ENCODE measurements at regions not wholly inside any gene's neighbourhood (a gene's known extent, or its start where the extent isn't known, plus 50 kb on each side); places are given as distances from the start of the nearest gene placed in this dataset.
A peak's percentile ranks its signal among the peaks of the same experiment; 100 is the strongest.

- TF ChIP-seq CREB5 (CRISPR knock-in tag; IDR thresholded peaks at IDR 0.05; ENCODE audit: low read depth) = no peak
These were observed 525.4 kb downstream of the CCDC85A start for GRCh38 chr2:56709181-56709580.

GRCh38 chr2:56713161-56713676, 529.4 kb downstream of the CCDC85A start:
- ATAC-seq = peak; percentile 89
- TF ChIP-seq POU6F1 (CRISPR knock-in tag; IDR thresholded peaks at IDR 0.05; ENCODE audit: borderline replicate concordance, low read depth) (no peak), ISL1 (CRISPR knock-in tag; IDR thresholded peaks at IDR 0.05) (peak; percentile 60; the same call in 1 of the 2 replicates), ZFP3 (CRISPR knock-in tag; IDR thresholded peaks at IDR 0.05) (no peak), OSR1 (CRISPR knock-in tag; IDR thresholded peaks at IDR 0.05) (no peak), TOX (CRISPR knock-in tag; IDR thresholded peaks at IDR 0.05; ENCODE audit: borderline replicate concordance) (no peak), ARNTL (CRISPR knock-in tag; IDR thresholded peaks at IDR 0.05; ENCODE audit: borderline replicate concordance, low read depth) (no peak), BACH2 (CRISPR knock-in tag; IDR thresholded peaks at IDR 0.05; ENCODE audit: borderline replicate concordance) (no peak), RARB (CRISPR knock-in tag; IDR thresholded peaks at IDR 0.05) (no peak)

More at GRCh38 chr2:56709181-56709580, 525.4 kb downstream of the CCDC85A start:
- no peak for ATAC-seq

- TF ChIP-seq ESRRG (CRISPR knock-in tag; IDR thresholded peaks at IDR 0.05) (no peak), POU6F1 (CRISPR knock-in tag; IDR thresholded peaks at IDR 0.05; ENCODE audit: borderline replicate concordance, low read depth) (no peak), ZNF565 (CRISPR knock-in tag; conservative IDR thresholded peaks at IDR 0.05; ENCODE audit: low read depth) (no peak), PATZ1 (CRISPR knock-in tag; IDR thresholded peaks at IDR 0.05; ENCODE audit: borderline replicate concordance) (no peak), CSRNP3 (CRISPR knock-in tag; IDR thresholded peaks at IDR 0.05) (no peak), PPARA (CRISPR knock-in tag; IDR thresholded peaks at IDR 0.05; ENCODE audit: borderline replicate concordance) (no peak), ZNF70 (CRISPR knock-in tag; IDR thresholded peaks at IDR 0.05) (no peak), GLIS3 (CRISPR knock-in tag; IDR thresholded peaks at IDR 0.05) (no peak), RARB (CRISPR knock-in tag; IDR thresholded peaks at IDR 0.05) (no peak), SNAI2 (CRISPR knock-in tag; IDR thresholded peaks at IDR 0.05) (no peak), ZFP30 (CRISPR knock-in tag; IDR thresholded peaks at IDR 0.05) (no peak), OSR1 (CRISPR knock-in tag; IDR thresholded peaks at IDR 0.05) (no peak), ZNF8 (CRISPR knock-in tag; IDR thresholded peaks at IDR 0.05) (no peak), ARNTL (CRISPR knock-in tag; IDR thresholded peaks at IDR 0.05; ENCODE audit: borderline replicate concordance, low read depth) (no peak), TSHZ2 (CRISPR knock-in tag; IDR thresholded peaks at IDR 0.05) (no peak), BACH2 (CRISPR knock-in tag; IDR thresholded peaks at IDR 0.05; ENCODE audit: borderline replicate concordance) (no peak), TCF4 (CRISPR knock-in tag; IDR thresholded peaks at IDR 0.05; ENCODE audit: borderline replicate concordance) (no peak), ZC3H10 (CRISPR knock-in tag; IDR thresholded peaks at IDR 0.05) (no peak), CREB5 (CRISPR knock-in tag; IDR thresholded peaks at IDR 0.05; ENCODE audit: low read depth) (no peak)
- 0 out of 3 replicates have a peak, but pooled peaks have one; percentile 1 for ATAC-seq
These were observed 530.2 kb downstream of the CCDC85A start for GRCh38 chr2:56713978-56714377.

Data from SK-N-SH treated with all-trans-retinoic acid at 6 μM for 48 hours (cell line).